GM12874 (cell line): ENCODE measurements at regions not wholly inside any gene's neighbourhood (a gene's known extent, or its start where the extent isn't known, plus 50 kb on each side); places are given as distances from the start of the nearest gene placed in this dataset.

ENCODE experiments used
- TF ChIP-seq, protein P1 (sequence below): IDR thresholded peaks from 2 replicates; pipeline ENCODE4 v1.5.1; 2011; ENCODE audit warnings: low read depth, mild to moderate bottlenecking, control low read depth, low read length, moderate library complexity; ENCODE audit not compliant: insufficient read depth

DNA sequence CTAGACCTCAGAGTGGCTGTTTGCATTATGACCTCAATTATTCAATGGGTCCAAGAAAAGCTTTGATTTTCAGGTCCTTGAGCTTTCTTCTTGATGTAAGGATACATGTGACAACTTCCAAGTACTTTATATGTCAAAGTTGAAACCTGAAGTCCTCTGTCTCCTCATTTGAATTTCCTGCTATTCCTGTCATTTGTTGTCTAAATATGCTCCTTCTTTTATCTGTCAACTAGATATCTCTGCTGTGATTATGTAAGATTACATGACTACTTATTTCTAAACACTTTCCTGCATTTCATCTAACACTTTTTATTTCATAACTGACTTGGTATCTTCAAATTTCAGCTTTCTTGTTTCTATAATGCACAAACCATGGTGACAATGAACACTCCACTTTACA is 670.0 kb upstream of the FAM174A start:
- TF ChIP-seq, protein P1, sequence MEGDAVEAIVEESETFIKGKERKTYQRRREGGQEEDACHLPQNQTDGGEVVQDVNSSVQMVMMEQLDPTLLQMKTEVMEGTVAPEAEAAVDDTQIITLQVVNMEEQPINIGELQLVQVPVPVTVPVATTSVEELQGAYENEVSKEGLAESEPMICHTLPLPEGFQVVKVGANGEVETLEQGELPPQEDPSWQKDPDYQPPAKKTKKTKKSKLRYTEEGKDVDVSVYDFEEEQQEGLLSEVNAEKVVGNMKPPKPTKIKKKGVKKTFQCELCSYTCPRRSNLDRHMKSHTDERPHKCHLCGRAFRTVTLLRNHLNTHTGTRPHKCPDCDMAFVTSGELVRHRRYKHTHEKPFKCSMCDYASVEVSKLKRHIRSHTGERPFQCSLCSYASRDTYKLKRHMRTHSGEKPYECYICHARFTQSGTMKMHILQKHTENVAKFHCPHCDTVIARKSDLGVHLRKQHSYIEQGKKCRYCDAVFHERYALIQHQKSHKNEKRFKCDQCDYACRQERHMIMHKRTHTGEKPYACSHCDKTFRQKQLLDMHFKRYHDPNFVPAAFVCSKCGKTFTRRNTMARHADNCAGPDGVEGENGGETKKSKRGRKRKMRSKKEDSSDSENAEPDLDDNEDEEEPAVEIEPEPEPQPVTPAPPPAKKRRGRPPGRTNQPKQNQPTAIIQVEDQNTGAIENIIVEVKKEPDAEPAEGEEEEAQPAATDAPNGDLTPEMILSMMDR: no peak

DNA sequence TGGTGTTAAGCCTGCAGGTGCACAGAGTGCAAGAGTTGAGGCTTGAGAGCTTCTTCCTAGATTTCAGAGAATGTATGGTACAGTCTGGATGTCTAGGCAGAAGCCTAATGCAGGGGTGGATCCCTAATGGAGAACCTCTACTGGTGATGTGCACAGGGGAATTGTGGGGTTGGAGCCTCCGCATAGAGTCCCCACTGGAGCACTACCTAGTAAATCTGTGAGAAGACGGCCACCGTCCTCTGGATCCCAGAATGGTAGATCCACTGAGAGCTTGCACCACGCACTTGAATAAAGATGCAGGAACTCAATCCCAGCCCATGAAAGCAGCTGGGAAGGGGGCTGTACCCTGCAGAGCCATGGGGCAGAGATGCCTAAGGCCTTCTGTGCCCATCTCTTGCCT is 699.4 kb upstream of the FAM174A start:
- TF ChIP-seq, protein P1: no peak

DNA sequence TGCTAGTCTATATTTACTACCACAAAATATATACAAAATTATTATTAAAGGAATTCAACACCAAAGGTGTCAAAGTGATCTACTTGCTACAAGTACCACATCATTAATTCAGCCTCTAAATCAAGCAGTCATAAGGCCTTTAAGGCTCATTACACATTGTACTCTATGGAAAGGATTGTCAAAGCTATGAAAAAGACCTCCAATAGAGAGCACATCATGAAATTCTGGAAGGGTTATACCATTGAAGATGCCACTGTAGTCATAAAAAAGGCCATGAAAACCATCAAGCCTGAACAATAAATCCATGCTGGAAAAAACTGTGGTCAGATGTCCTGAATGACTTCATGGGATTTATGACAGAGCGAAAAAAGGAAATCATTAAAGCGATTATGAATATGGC is 708.0 kb upstream of the FAM174A start:
- TF ChIP-seq, protein P1: no peak

DNA sequence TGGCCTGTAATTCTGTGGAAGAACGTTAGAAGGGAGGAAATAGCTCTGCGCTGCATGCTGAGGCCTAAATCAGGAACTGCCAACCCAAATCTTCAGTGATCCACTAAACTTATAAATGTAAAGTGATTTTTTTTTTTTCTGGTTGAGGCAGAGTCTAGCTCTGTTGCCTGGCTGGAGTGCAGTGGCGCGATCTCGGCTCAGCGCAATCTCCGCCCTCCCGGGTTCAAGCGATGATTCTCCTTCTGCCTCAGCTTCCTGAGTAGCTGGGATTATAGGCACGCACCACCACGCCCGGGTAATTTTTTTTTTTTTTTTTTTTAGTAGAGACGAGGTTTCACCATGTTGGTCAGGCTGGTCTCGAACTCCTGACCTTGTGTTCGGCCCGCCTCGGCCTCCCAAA is 717.4 kb upstream of the FAM174A start:
- TF ChIP-seq, protein P1: no peak

DNA sequence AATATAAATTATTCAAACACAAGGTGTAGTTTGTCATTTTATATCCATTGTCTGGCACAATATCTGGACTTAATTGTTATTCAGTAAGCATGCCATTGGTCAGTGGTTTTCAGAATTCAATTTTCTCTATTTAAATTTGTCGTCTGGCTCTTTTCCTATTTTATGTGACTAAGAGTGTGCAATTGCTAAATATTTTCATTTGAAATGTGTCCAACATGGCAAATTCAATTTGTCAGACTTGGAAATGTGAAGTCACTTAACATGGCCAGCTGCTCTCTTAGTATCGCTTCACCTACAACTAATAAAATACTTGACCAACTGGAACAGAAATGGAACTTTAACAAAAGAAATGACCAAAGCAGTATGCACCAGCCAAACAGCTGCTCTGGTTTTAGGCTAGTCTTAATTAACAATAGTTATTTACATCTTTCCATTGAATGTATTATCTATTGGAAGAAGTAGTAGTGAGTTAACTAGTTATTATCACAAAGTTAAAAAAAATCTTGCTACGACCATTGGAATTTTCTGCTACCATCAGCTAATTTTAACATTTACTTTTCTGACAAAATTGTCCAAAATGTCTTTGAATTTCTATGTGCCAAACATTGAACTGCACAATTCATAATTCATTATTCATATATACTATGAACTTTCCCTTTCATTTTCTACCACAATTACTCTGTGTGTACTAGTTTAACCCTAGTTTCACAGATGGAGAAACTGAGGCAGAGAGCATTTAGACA is 720.7 kb upstream of the FAM174A start:
- TF ChIP-seq, protein P1: no peak

DNA sequence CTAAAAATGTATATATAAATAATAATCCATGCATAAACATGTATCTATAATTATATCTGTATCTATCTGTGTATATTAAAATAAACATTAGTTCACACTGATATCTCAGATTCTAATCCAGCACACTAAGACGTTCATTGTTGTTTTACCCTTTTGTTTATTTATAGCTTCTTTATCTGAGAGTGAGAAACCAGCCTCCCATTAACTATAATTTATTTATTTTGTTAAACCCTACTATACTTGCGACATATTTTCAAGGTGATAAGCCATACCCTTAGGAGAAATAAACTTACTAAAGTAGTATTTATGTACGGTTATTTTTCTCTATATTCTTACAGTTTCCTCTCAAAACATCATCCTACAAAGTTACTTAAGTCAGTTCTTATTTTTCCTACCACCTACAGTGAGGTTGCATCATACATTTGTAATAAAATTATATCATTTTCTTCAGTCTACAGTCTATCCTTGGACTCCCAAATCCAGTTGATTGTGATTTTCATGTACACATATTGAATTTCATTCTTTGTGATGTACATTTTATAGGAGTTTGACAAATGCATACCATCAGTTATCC is 726.4 kb upstream of the FAM174A start:
- TF ChIP-seq, protein P1: no peak

DNA sequence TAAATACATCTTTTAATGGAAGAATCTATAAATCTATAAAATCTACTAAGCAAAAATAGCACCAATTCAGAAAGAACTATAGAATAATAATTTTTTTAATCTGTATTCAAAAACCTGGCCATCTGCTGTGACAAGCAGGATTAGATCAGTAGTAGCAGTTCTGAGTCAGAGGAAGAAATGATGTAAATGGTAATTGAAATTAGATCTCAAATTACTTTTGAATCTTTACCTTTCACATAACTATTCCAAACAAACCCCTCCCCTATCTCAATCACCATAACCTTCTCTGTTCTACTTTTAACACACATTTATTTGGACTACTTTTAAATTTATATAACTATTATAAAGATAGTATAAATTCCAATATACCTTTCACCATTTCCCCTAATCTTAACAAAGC is 727.8 kb upstream of the FAM174A start:
- TF ChIP-seq, protein P1: no peak
